Hepatocyte (in vitro differentiated cells): ENCODE measurements at regions not wholly inside any gene's neighbourhood (a gene's known extent, or its start where the extent isn't known, plus 50 kb on each side); places are given as distances from the start of the nearest gene placed in this dataset.

Source experiments
- DNase-seq: peaks from one replicate; pipeline ENCODE4 v3.0.0-alpha.2; 2016; ENCODE audit warnings: low spot score
- H2AFZ ChIP-seq: fragments of 200-600 bp; sonication (generic); 2 replicates; pipeline ENCODE4 v1.6.0; 2016; ENCODE audit warnings: antibody characterized with exemption, mild to moderate bottlenecking
- H3K27ac ChIP-seq: fragments of 200-600 bp; sonication (generic); 2 replicates; pipeline ENCODE4 v1.5.1; 2016; ENCODE audit warnings: mild to moderate bottlenecking
- H3K27me3 ChIP-seq: fragments of 200-600 bp; sonication (generic); 2 replicates; pipeline ENCODE4 v1.6.1; 2016
- H3K36me3 ChIP-seq: fragments of 200-600 bp; sonication (generic); replicated peaks from 2 replicates; pipeline ENCODE4 v1.5.1; 2016; ENCODE audit warnings: low read depth; ENCODE audit not compliant: insufficient read depth
- H3K4me1 ChIP-seq: fragments of 200-600 bp; sonication (generic); 2 replicates; pipeline ENCODE4 v1.5.1; 2016; ENCODE audit warnings: mild to moderate bottlenecking, moderate library complexity; ENCODE audit not compliant: insufficient read depth
- H3K4me2 ChIP-seq: fragments of 200-600 bp; sonication (generic); 2 replicates; pipeline ENCODE4 v1.6.0; 2016
- H3K4me3 ChIP-seq: fragments of 200-600 bp; sonication (generic); 2 replicates; pipeline ENCODE4 v1.5.1; 2016; ENCODE audit warnings: mild to moderate bottlenecking
- H3K79me2 ChIP-seq: fragments of 200-600 bp; sonication (generic); 2 replicates; pipeline ENCODE4 v1.6.0; 2017; ENCODE audit warnings: mild to moderate bottlenecking
- H3K9me2 ChIP-seq: fragments of 200-600 bp; sonication (generic); replicated peaks from 2 replicates; pipeline ENCODE4 v1.6.0; 2017; ENCODE audit warnings: mild to moderate bottlenecking; ENCODE audit not compliant: insufficient read depth
- H3K9me3 ChIP-seq: fragments of 200-600 bp; sonication (generic); 2 replicates; pipeline ENCODE4 v1.5.1; 2016; ENCODE audit warnings: low read depth, mild to moderate bottlenecking
- H4K20me1 ChIP-seq: fragments of 200-600 bp; sonication (generic); 2 replicates; pipeline ENCODE4 v1.6.0; 2016; ENCODE audit warnings: mild to moderate bottlenecking; ENCODE audit not compliant: insufficient read depth, poor library complexity, severe bottlenecking
- EZH2 ChIP-seq: fragments of 200-600 bp; sonication (generic); IDR thresholded peaks from 2 replicates; pipeline ENCODE4 v1.6.1; 2016; ENCODE audit warnings: antibody characterized with exemption, mild to moderate bottlenecking, borderline replicate concordance
- EZH2phosphoT487 ChIP-seq: fragments of 200-600 bp; sonication (generic); IDR thresholded peaks from one replicate; pipeline ENCODE4 v1.6.1; 2018; ENCODE audit warnings: antibody characterized with exemption, mild to moderate bottlenecking, low read depth, moderate library complexity; ENCODE audit not compliant: unreplicated experiment, severe bottlenecking
- WGBS: methylation state at CpG from one replicate; pipeline ENCODE4 v1.1.6; 2016; ENCODE audit warnings: low lambda C conversion rate; ENCODE audit errors: missing lambda C conversion rate; 5-methylcytosine and 5-hydroxymethylcytosine counted together
- TF ChIP-seq, protein P1 (sequence below): fragments of 200-600 bp; sonication (generic); IDR thresholded peaks from 2 replicates; pipeline ENCODE4 v1.5.1; 2016; ENCODE audit warnings: antibody characterized with exemption, mild to moderate bottlenecking; ENCODE audit not compliant: poor library complexity

DNA sequence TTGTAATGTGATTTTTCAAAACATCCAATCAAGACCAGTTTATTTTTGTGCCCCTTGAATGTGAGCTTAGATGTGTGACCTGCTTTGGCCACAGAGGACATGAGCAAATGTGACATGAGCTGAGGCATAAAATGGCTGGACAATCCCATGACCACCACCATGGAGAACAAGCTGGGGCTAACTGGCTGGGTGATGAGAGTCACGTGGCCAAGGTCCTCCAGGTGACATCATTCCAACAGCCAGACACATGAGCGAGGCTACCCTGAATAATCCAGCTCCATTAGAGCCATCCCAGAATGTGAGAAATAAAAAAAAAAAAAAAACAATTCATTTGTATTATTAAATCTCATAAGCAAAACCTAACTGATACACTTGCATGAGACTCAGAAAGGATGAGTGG, 90.4 kb upstream of the LDB2 start:
- H2AFZ ChIP-seq, result no peak overlapping the region
- no peaks in the 10 kb centered on the region for H3K4me1 ChIP-seq
- H3K4me2 ChIP-seq, result no peak overlapping the region
- H3K79me2 ChIP-seq, result no peaks in the 10 kb centered on the region
- no peak for DNase-seq
- 89% methylated on average over 2 of the region's 2 CpGs for WGBS
- H3K9me3 ChIP-seq, result no peaks in the 10 kb centered on the region
- no peaks in the 10 kb centered on the region for H3K36me3 ChIP-seq
- H3K4me3 ChIP-seq, result no peak overlapping the region
- no peaks in the 10 kb centered on the region for H4K20me1 ChIP-seq
- H3K27me3 ChIP-seq, result no peaks in the 10 kb centered on the region
- TF ChIP-seq EZH2, result no peak
- TF ChIP-seq EZH2phosphoT487, result no peak
- TF ChIP-seq, protein P1, sequence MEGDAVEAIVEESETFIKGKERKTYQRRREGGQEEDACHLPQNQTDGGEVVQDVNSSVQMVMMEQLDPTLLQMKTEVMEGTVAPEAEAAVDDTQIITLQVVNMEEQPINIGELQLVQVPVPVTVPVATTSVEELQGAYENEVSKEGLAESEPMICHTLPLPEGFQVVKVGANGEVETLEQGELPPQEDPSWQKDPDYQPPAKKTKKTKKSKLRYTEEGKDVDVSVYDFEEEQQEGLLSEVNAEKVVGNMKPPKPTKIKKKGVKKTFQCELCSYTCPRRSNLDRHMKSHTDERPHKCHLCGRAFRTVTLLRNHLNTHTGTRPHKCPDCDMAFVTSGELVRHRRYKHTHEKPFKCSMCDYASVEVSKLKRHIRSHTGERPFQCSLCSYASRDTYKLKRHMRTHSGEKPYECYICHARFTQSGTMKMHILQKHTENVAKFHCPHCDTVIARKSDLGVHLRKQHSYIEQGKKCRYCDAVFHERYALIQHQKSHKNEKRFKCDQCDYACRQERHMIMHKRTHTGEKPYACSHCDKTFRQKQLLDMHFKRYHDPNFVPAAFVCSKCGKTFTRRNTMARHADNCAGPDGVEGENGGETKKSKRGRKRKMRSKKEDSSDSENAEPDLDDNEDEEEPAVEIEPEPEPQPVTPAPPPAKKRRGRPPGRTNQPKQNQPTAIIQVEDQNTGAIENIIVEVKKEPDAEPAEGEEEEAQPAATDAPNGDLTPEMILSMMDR, result no peak
- H3K27ac ChIP-seq, result no peak overlapping the region
- H3K9me2 ChIP-seq, result no peaks in the 10 kb centered on the region

DNA sequence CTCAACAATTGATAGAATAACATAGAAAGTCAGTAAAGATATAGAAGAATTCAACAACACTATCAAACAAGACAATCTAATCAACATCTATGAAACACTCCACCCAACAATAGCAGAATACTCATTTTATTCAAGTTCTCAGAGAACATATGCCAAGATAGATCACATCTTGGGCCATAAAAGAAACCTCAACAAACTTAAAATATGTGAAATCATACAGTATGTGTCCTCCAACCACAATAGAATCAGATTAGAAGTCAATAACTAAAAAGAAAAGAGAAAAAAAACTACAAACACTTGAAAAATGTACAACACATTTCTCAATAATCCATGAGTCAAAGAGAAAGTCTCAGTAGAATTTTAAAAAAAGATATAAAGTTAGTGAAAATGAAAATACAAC, 78.6 kb upstream of the LDB2 start:
- TF ChIP-seq EZH2, result no peak
- H3K4me3 ChIP-seq, result no peak overlapping the region
- no peak overlapping the region for H3K27ac ChIP-seq
- H3K9me2 ChIP-seq, result no peaks in the 10 kb centered on the region
- H3K9me3 ChIP-seq, result no peaks in the 10 kb centered on the region
- H3K36me3 ChIP-seq, result no peaks in the 10 kb centered on the region
- H3K79me2 ChIP-seq, result no peaks in the 10 kb centered on the region
- H2AFZ ChIP-seq, result peak overlapping the region; percentile 15
- no peaks in the 10 kb centered on the region for H3K4me1 ChIP-seq
- no peak overlapping the region for H3K4me2 ChIP-seq
- no peaks in the 10 kb centered on the region for H3K27me3 ChIP-seq
- DNase-seq, result no peak
- H4K20me1 ChIP-seq, result no peaks in the 10 kb centered on the region

DNA sequence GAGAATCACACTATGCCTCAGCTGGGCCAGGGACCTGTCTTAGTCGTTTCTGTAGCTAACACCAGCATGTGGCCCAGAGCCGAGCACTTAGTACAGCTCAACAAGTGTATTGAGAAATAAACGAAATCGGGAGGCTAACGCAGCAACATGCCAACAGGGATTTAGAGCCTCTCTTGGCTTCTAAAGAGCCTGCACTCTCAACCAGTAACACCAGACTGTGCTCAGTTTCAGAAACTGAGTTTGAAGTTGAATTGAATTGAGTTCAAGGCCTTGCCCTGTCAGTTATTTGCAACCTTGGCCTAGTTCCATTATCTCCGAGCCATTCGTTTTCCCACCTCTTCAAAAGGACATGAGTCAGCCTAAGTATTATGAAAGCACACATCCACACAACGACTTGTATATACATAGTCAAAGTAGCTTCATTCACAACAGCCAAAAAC, 71.3 kb upstream of the LDB2 start:
- WGBS, result 75% methylated on average over 8 of the region's 8 CpGs
- H2AFZ ChIP-seq, result no peak overlapping the region
- H3K27me3 ChIP-seq, result no peaks in the 10 kb centered on the region
- no peaks in the 10 kb centered on the region for H3K36me3 ChIP-seq
- no peak overlapping the region for H3K4me3 ChIP-seq
- no peak for DNase-seq
- H3K4me2 ChIP-seq, result no peak overlapping the region
- H3K9me2 ChIP-seq, result no peaks in the 10 kb centered on the region
- no peaks in the 10 kb centered on the region for H3K4me1 ChIP-seq
- no peaks in the 10 kb centered on the region for H4K20me1 ChIP-seq
- H3K9me3 ChIP-seq, result no peaks in the 10 kb centered on the region
- H3K79me2 ChIP-seq, result no peaks in the 10 kb centered on the region
- H3K27ac ChIP-seq, result no peak overlapping the region
- TF ChIP-seq, protein P1, result no peak
- TF ChIP-seq EZH2phosphoT487 (no peak), EZH2 (no peak)

DNA sequence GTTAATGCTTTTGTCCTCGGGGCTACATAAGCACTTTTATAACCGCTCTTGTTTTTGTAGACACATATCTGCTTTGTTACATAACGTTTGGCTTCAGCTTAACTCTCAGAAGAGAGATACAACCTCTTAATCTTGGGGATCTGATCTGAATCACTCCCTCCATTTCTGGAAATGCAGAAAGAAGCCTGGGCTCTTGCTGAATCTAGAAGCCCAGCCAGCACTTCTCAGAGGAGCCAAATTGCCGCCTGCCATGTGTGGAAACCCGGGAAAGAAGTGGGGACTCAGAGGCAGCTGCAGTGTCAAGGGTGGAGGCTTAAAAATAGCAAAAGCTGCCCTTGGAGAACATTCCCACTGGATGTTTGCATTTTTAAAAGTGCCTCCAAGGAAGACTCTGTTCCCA, 69.3 kb upstream of the LDB2 start:
- DNase-seq, result no peak
- Histone ChIP-seq H3K4me3 (no peak overlapping the region), H3K9me3 (no peaks in the 10 kb centered on the region), H3K36me3 (no peaks in the 10 kb centered on the region), H3K27me3 (no peaks in the 10 kb centered on the region), H4K20me1 (no peaks in the 10 kb centered on the region), H3K9me2 (no peaks in the 10 kb centered on the region), H3K27ac (no peak overlapping the region), H3K79me2 (no peaks in the 10 kb centered on the region), H3K4me1 (no peaks in the 10 kb centered on the region), H2AFZ (no peak overlapping the region), H3K4me2 (no peak overlapping the region)
- 40% methylated on average over 5 of the region's 5 CpGs for WGBS
- no peak for TF ChIP-seq EZH2phosphoT487
- no peak for TF ChIP-seq EZH2
- TF ChIP-seq, protein P1, result no peak
